ENCODE measurements at regions not wholly inside any gene's neighbourhood (a gene's known extent, or its start where the extent isn't known, plus 50 kb on each side); places are given as distances from the start of the nearest gene placed in this dataset.

DNA sequence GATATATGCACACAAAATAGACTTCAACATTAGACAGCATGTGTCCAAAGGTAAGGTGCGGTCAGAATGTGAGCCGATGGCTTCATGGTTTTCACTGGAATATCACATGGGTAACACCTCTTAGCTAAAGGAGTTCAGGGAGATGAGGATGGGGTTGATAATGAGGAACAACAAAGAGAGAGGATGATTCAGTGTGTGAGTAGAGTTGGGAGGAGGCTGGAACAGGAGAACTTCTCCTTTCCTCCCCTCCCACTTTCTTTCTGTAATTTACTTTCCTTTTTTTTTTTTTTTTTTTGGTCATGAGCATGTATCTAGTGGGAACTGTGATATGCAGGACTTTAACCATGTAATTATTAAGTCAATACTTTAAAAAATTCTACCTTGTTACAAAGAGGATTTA lies 99.4 kb downstream of the FASLG start:
- TF ChIP-seq POLR2AphosphoS5 (IDR thresholded peaks at IDR 0.05) = no peak
- TF ChIP-seq, protein P1, sequence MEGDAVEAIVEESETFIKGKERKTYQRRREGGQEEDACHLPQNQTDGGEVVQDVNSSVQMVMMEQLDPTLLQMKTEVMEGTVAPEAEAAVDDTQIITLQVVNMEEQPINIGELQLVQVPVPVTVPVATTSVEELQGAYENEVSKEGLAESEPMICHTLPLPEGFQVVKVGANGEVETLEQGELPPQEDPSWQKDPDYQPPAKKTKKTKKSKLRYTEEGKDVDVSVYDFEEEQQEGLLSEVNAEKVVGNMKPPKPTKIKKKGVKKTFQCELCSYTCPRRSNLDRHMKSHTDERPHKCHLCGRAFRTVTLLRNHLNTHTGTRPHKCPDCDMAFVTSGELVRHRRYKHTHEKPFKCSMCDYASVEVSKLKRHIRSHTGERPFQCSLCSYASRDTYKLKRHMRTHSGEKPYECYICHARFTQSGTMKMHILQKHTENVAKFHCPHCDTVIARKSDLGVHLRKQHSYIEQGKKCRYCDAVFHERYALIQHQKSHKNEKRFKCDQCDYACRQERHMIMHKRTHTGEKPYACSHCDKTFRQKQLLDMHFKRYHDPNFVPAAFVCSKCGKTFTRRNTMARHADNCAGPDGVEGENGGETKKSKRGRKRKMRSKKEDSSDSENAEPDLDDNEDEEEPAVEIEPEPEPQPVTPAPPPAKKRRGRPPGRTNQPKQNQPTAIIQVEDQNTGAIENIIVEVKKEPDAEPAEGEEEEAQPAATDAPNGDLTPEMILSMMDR (IDR thresholded peaks at IDR 0.05) = no peak

Measured in stomach (tissue), 4 donors.